ENCODE measurements at regions not wholly inside any gene's neighbourhood (a gene's known extent, or its start where the extent isn't known, plus 50 kb on each side); places are given as distances from the start of the nearest gene placed in this dataset.

GRCh38 chr11:134626032-134626431 lies 214.0 kb upstream of the B3GAT1 start:
- TF ChIP-seq POLR2A (IDR thresholded peaks at IDR 0.05; ENCODE audit: low read depth) (no peak), CTCF (IDR thresholded peaks at IDR 0.05) (no peak)

Measured in esophagus muscularis mucosa (tissue), 3 donors.